ENCODE measurements at regions not wholly inside any gene's neighbourhood (a gene's known extent, or its start where the extent isn't known, plus 50 kb on each side); places are given as distances from the start of the nearest gene placed in this dataset.
"Not testable (repeated sequence)": the region's sequence is repeated elsewhere in the genome, so short reads cannot be mapped to it uniquely, and the experiment has no call there.

DNA sequence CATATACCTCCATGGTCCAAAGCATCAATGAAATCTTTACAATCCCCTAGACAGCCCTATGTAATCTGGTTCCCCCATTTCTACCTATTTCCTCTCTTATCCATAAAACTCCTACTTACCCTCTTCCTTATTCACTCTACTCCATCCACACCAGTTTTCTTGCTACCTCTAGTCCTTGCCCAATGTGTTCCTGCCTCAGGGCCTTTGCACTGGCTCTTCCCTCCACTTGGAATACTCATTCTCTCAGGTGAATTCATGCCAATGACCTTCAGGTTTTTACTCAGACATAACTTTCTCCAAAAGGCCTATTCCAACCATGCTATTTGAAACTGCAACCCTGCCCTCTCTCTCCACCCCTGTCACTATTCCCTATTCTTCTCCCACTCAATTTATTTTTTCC, 138.7 kb upstream of the KRR1 start:
- DNase-seq (ENCODE audit: low read depth): no peak

- no peak for DNase-seq (ENCODE audit: low read depth)
These were observed 137.4 kb upstream of the KRR1 start for GRCh38 chr12:75648856-75649255.

GRCh38 chr12:75646329-75647210, 135.2 kb upstream of the KRR1 start:
- DNase-seq (ENCODE audit: low read depth): no peak

DNA sequence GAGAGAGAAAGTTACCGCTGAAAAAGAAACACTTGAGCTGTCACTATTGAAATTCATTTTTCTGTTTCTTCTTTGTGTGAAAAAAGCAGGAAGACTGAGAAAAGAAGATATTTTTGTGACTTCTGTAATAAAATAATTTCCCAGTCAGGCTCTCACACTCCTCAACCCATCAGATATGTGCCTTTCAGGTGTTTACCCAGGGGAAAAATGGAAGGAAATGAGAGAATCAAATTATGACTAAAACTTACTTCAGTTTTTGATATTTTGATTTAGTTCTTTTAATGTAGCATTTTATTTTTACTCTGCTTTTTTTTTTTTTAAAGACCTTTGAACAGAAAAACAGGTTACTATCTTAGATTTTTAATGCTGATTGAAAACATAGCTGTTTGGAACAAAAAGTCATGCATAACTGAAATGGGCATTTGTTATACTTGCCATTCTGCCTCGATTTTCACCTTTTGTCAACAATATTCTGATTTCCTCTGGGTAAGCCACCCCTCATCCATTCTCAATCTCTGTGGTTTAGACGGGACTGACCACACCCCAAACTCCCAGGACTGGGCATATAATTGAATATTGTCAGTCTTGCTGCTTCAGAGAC, 133.2 kb upstream of the KRR1 start:
- no peak for DNase-seq (ENCODE audit: low read depth)

GRCh38 chr12:75643119-75643518, 131.7 kb upstream of the KRR1 start:
- not testable (repeated sequence) for DNase-seq (ENCODE audit: low read depth)

DNA sequence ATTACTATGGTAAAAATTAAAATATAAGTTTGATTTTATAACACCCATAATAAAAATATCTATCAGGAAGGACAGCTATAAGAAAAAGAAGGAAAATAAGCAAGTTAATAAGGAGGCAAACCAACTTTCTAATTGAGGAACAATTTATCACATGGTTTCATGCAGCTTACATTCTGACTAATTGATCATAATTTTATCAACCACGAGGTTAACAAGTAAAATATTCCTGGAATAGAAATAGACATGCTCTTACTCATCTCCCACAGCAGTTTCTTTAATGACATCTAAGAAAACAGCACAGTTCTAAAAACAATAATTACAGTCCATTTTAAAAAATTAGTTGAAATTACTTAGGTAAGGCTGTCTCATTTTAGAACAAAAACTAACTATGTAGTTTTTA, 130.8 kb upstream of the KRR1 start:
- DNase-seq (ENCODE audit: low read depth): no peak

DNA sequence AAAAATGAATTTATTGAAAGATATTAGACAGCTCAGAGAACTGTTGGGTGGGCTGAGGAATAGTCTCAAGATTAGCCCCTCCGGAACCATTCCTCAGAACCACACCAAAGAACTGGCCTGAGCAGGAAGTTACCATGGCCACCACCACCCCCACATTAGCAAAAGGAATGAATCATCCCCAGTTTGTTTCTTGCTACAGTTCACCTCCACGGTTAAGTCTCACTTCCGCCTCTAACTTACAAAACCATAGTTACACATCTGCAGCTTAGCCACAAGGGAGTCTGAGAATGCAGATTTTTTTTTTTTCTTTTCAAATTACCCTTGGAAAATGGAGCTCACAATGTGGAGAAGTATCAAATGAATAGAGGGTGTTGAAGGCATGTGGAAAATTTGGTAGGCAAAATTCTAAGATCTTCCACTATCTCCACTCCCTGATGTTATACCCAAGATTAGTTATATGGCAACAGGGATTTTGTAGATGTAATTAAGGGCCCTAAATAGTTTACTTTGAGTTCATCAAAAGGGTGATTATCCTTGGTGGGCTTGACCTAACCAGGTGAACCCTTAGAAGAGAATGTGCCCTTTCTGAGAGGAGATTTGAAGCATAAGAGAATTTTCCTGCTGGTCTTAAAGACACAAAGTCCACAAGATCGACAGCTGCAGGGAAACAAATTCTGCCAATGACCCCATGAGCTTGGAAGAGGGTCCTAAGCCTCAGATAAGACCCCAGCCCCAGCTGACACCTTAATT, 129.8 kb upstream of the KRR1 start:
- DNase-seq (ENCODE audit: low read depth): peak; percentile 96

DNA sequence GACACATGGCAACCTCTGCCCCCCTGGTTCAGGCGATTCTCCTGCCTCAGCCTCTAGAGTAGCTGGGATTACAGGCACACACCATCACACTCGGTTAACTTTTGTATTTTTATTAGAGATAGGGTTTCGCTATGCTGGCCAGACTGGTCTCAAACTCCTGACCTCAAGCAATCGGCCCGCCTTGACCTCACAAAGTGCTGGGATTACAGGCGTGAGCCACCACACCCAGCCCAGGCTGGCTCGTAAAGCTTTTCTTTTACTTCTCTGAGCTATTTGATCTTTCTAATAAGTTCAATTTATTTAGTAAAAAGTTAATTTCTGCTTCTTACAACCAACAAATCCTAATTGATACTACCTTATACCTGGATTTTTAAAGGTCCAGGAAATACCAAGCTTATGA, 127.4 kb upstream of the KRR1 start:
- DNase-seq (ENCODE audit: low read depth): no peak

DNA sequence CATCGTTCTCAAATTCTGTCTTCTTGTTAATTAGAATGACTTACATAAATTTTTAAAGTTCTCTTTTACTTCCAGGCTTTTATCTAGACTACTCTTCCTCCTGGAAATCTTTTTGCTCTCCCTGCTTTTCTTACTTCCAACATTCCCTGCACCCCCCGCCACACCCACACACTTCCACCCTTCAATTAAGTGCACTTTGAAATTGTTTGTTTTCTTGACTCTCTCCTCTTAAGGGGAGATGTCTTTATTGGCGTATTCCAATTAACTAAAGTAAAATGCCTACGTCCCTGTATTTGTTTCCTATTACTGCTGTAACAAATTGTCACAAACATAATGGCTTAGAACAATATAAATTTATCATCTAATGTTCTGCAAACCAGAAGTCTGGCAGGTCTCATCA, 125.2 kb upstream of the KRR1 start:
- DNase-seq (ENCODE audit: low read depth): no peak

- DNase-seq (ENCODE audit: low read depth): peak; percentile 96
These were observed 124.4 kb upstream of the KRR1 start for GRCh38 chr12:75635606-75636444.

GRCh38 chr12:75634244-75635222, 123.1 kb upstream of the KRR1 start:
- no peak for DNase-seq (ENCODE audit: low read depth)

GRCh38 chr12:75633789-75634188, 122.4 kb upstream of the KRR1 start:
- no peak for DNase-seq (ENCODE audit: low read depth)

- DNase-seq (ENCODE audit: low read depth): no peak
These were observed 121.0 kb upstream of the KRR1 start for GRCh38 chr12:75632442-75632841.

DNA sequence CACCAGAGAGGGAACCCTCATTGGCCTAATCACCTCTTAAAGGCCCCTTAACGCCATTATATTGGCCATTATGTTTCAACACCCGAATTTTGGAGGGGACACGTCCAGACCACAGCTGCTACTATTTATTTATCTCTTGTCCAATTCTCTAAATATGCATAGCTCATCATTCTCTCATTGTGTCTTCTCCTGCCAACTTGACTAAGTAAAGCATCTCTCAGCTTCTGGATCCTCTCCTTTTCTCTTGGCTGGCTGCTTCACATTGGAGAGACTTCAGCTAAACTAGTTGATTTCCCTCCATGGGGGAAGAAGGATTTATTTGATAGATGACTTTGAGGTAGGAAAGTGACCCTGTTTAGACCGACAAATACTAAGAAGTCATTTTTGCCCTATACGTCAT, 120.4 kb upstream of the KRR1 start:
- no peak for DNase-seq (ENCODE audit: low read depth)

DNA sequence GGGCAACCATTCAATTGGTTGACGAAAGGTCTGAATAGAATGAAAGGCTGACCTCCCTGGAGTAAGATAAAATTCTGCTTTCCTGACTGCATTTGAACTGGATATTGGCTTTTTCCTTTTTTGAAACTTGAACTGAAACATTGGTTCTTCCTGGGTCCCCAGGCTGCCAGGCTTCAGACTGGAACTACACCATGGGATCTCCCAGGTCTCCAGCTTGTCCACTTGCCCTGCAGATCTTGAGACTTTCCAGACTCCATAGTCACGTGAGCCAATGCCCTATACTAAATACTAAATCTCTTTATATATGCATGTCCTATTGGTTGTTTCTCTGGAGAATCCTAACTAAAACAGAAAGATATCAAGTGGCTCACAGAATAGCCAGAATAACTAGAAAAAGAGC, 118.7 kb upstream of the KRR1 start:
- DNase-seq (ENCODE audit: low read depth): no peak

GRCh38 chr12:75628916-75629315, 117.5 kb upstream of the KRR1 start:
- DNase-seq (ENCODE audit: low read depth): no peak

GRCh38 chr12:75628511-75628910, 117.1 kb upstream of the KRR1 start:
- DNase-seq (ENCODE audit: low read depth): no peak

DNA sequence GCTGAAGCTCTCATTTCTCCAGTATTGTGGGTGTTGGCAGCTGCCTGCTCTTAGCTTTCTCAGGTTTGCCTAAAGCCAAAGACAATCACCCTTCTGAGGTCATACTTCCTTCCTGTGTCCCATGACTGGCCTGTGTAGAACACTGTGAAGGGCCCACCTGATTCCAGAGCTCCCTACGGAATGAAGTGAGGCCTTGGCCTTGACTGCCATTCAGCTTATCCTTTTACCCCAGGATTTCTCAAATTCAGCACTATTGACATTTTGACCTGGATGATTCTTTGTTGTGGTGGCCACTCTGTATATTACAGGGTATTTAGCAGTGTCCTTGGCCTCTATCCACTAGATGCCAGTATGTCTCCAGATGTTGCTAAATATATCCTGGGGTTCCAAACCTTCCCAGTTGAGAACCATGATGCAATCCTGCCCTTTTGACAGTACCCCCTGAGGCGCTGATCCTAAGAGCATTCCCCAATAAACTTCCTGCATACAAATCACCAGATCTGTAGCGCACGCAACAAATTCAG, 112.3 kb upstream of the KRR1 start:
- DNase-seq (ENCODE audit: low read depth): peak; percentile 89

DNA sequence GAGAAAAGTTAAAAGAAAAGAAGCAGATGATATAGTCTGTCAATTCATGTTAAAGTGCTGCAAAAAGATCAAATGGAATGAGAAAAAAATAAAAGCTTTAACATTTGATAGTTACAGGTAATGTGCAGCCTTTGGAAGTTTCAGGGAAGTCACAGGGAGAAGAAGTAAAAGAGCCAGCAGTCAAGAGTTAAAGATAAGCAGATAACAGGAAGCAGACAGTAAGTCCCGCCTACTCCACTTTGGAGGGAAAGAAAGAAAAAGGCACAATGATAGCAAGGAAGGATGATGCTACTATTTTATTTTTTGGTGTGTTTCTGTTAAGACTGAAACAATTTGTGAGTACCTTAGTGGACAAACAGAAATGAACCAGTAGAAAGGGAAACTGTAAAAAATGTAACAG, 111.1 kb upstream of the KRR1 start:
- DNase-seq (ENCODE audit: low read depth): no peak

DNA sequence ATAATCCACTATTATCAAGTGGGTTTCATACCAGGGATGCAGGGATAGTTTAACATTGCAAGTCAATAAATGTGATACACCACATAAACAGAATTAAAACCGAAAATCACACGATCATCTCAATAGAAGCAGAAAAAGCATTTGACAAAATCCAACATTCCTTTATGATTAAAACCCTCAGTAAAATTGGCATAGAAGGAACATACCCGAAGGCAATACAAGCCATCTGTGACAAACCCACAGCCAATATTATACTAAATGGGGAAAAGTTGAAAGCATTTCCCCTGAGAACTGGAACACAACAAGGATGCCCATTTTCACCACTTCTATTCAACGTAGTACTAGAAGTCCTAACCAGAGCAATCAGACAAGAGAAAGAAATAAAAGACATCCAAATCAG, 103.0 kb upstream of the KRR1 start:
- peak; percentile 15 for DNase-seq (ENCODE audit: low read depth)
